Prostate gland (tissue), 2 donors: ENCODE measurements at regions not wholly inside any gene's neighbourhood (a gene's known extent, or its start where the extent isn't known, plus 50 kb on each side); places are given as distances from the start of the nearest gene placed in this dataset.

Experiments
- DNase-seq: peaks from one replicate; pipeline ENCODE4 v3.0.0-alpha.2; 2019; ENCODE audit warnings: low spot score
- H3K27ac ChIP-seq, 2 donors: fragments of 200-600 bp; sonication (generic); 2 replicates each; pipeline ENCODE4 v1.5.1; 2017 to 2019
- H3K27me3 ChIP-seq: fragments of 200-600 bp; sonication (generic); replicated peaks from 2 replicates; pipeline ENCODE4 v1.5.1; 2019; ENCODE audit not compliant: insufficient read depth
- H3K36me3 ChIP-seq, 2 donors: fragments of 200-600 bp; sonication (generic); 1 replicate in 1 of 2; 2 replicates in 1 of 2; pipeline versions ENCODE4 v1.5.1 to v1.8.1; 2017 to 2019
- H3K4me1 ChIP-seq: fragments of 200-600 bp; sonication (generic); replicated peaks from 2 replicates; pipeline ENCODE4 v1.5.1; 2019
- H3K4me3 ChIP-seq, 2 donors: fragments of 200-600 bp; sonication (generic); 2 replicates each; pipeline ENCODE4 v1.5.1; 2017 to 2019
- H3K9me3 ChIP-seq: fragments of 200-600 bp; sonication (generic); 2 replicates; pipeline ENCODE4 v1.5.1; 2017
- POLR2A ChIP-seq: fragments of 450-650 bp; IDR thresholded peaks from one replicate; pipeline ENCODE4 v1.6.1; 2016; ENCODE audit warnings: antibody characterized with exemption, mild to moderate bottlenecking
- POLR2AphosphoS5 ChIP-seq: sonication (generic); formaldehyde crosslinking; IDR thresholded peaks from one replicate; pipeline ENCODE4 v1.6.1; 2017; ENCODE audit warnings: antibody characterized with exemption
- WGBS: methylation state at CpG from one replicate; pipeline ENCODE4 v1.1.5; 2018; 5-methylcytosine and 5-hydroxymethylcytosine counted together
- intact Hi-C: fragments of 100-400 bp; cut with DNase I; formaldehyde crosslinking; loops from one replicate; pipeline ENCODE4 v1.14.2; 2022
- TF ChIP-seq, protein P1 (sequence below), 4 experiments: fragments of 200-600 bp in 2 of 4; fragments of 450-650 bp in 2 of 4; sonication (generic) in 2 of 4; IDR thresholded peaks; 1 replicate in 3 of 4; 2 replicates in 1 of 4; pipeline ENCODE4 v1.5.1; 2016 to 2019; ENCODE audit warnings: antibody characterized with exemption in 4 of 4, mild to moderate bottlenecking in 2 of 4, moderate library complexity in 2 of 4

DNA sequence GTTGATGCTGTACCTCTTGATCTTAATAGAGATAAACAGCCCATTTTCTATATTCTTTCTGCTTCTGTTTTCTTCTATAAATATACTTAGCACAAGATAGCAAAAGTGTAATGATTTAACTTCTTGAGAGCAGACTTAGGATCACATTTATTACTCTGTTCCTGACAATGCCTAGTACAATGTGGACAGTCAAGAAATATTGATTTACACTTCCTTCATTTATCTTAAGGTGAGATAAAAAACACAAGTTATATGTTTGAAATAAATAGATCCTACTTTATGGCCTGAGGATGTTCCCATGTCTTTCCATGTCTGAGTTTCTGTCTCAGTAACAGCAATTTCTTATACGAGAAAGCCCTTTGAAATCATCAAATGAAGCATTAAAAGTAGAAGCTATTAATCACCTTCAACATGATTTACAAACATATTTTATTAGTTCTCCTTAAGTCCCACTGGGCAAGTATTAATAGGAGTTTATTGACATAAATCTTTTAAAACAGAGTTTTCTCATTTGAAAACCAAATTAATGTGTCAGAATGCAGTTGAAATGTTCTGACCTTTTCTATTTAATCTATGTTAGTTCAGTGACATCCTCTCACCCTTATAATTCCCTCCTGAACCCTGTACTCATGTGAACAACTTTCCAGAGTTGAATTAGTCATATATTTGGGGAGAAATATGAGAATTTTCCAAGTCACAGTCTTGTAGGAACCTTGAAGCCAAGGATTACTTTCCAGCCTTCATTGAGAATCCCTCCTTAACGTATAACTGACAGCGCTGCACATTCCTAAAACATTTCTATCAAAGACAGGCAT is 1611.7 kb upstream of the TENM4 start:
- intact Hi-C loops, result no loop called here
- H3K27ac ChIP-seq, result no peak overlapping the region
- TF ChIP-seq POLR2AphosphoS5 (no peak), POLR2A (no peak)
- TF ChIP-seq, protein P1, sequence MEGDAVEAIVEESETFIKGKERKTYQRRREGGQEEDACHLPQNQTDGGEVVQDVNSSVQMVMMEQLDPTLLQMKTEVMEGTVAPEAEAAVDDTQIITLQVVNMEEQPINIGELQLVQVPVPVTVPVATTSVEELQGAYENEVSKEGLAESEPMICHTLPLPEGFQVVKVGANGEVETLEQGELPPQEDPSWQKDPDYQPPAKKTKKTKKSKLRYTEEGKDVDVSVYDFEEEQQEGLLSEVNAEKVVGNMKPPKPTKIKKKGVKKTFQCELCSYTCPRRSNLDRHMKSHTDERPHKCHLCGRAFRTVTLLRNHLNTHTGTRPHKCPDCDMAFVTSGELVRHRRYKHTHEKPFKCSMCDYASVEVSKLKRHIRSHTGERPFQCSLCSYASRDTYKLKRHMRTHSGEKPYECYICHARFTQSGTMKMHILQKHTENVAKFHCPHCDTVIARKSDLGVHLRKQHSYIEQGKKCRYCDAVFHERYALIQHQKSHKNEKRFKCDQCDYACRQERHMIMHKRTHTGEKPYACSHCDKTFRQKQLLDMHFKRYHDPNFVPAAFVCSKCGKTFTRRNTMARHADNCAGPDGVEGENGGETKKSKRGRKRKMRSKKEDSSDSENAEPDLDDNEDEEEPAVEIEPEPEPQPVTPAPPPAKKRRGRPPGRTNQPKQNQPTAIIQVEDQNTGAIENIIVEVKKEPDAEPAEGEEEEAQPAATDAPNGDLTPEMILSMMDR (IDR thresholded peaks at IDR 0.05), result no peak
- no peak for DNase-seq
- no peaks in the 10 kb centered on the region for H3K4me1 ChIP-seq
- no peaks in the 10 kb centered on the region for H3K36me3 ChIP-seq
- H3K27me3 ChIP-seq, result no peaks in the 10 kb centered on the region
- H3K4me3 ChIP-seq, result no peak overlapping the region
- no peaks in the 10 kb centered on the region for H3K9me3 ChIP-seq
- WGBS, result 60% methylated on average over 3 of the region's 3 CpGs

- no peaks in the 10 kb centered on the region for H3K27me3 ChIP-seq
- H3K27ac ChIP-seq, result no peak overlapping the region
- DNase-seq, result no peak
- no peak overlapping the region for H3K4me3 ChIP-seq
- no peaks in the 10 kb centered on the region for H3K4me1 ChIP-seq
- intact Hi-C loops, result no loop called here
- H3K9me3 ChIP-seq, result no peaks in the 10 kb centered on the region
- no peaks in the 10 kb centered on the region for H3K36me3 ChIP-seq
- TF ChIP-seq POLR2AphosphoS5 (no peak), POLR2A (no peak)
- TF ChIP-seq, protein P1 (IDR thresholded peaks at IDR 0.05), result no peak
- 25% methylated on average over 2 of the region's 2 CpGs for WGBS
Observed at GRCh38 chr11:81039916-81040524, 1599.2 kb upstream of the TENM4 start.

DNA sequence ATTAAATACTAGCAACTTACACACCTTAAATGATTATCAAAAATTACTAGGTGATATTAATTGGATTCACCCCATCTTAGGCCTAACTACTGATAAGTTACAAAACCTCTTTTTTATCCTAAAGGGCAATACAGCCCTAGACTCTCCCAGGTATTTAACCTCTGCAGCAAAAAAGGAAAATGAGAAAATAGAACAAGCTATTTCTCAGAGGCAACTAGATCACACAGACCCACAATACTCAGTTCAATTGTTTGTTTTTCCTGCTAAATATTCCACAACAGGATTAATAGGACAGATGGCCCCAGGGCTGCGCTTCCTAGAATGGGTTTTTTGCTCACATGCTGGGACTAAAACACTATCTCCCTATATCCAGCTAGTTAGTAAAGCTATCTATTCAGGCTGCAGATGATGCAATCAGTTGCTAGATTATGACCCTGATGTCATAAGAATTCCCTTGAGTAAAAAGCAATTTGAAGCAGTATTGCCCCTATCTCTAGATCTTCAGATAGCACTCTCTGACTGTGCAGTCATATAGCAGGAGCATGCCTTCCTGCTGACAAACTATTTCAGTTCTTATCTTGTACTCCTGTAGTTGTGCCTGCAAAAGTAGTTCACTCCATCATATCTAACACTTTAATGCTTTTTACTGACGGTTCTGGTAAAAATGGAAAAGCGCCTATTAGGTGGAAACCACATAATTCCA is 1595.5 kb upstream of the TENM4 start:
- TF ChIP-seq POLR2A, result no peak
- no peak for TF ChIP-seq POLR2AphosphoS5
- TF ChIP-seq, protein P1 (IDR thresholded peaks at IDR 0.05), result no peak
- Histone ChIP-seq H3K9me3 (no peaks in the 10 kb centered on the region), H3K4me1 (no peaks in the 10 kb centered on the region), H3K27me3 (no peaks in the 10 kb centered on the region), H3K36me3 (no peaks in the 10 kb centered on the region), H3K4me3 (no peak overlapping the region), H3K27ac (no peak overlapping the region)
- WGBS, result 89% methylated on average over 3 of the region's 3 CpGs
- no peak for DNase-seq
- intact Hi-C loops, result no loop called here

- Histone ChIP-seq H3K27me3 (no peaks in the 10 kb centered on the region), H3K9me3 (no peaks in the 10 kb centered on the region), H3K27ac (no peak overlapping the region), H3K36me3 (no peaks in the 10 kb centered on the region), H3K4me1 (no peaks in the 10 kb centered on the region), H3K4me3 (no peak overlapping the region)
- intact Hi-C loops, result no loop called here
- DNase-seq, result no peak
- TF ChIP-seq POLR2A, result no peak
- 59% methylated on average over 6 of the region's 6 CpGs for WGBS
Observed at GRCh38 chr11:81033779-81034540, 1593.1 kb upstream of the TENM4 start.

DNA sequence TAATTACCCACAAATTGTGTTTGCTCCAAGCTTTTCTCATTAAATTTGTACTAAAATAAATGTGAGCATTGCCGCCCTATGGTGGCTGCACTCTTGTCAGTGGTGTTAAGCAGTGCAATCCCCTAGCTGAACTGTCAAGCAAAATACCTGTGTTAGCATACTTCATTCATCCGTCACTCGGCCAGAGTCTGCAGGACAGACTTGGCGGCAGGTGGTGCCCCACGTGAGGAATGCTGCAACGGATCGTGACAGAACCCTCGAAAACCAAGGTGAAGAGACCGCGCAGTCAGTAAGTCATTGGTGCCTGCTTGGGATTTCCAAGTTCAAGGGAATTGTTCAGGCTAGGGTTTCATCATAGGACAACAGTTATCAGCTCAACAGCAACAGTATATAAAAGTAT is 1592.1 kb upstream of the TENM4 start:
- Histone ChIP-seq H3K36me3 (no peaks in the 10 kb centered on the region), H3K27me3 (no peaks in the 10 kb centered on the region), H3K4me3 (no peak overlapping the region), H3K4me1 (no peaks in the 10 kb centered on the region), H3K27ac (no peak overlapping the region), H3K9me3 (no peaks in the 10 kb centered on the region)
- 90% methylated on average over 10 of the region's 10 CpGs for WGBS
- intact Hi-C loops, result no loop called here
- TF ChIP-seq POLR2AphosphoS5 (no peak), POLR2A (no peak)
- TF ChIP-seq, protein P1 (IDR thresholded peaks at IDR 0.05), result no peak
- DNase-seq, result no peak
